ENCODE measurements at regions not wholly inside any gene's neighbourhood (a gene's known extent, or its start where the extent isn't known, plus 50 kb on each side); places are given as distances from the start of the nearest gene placed in this dataset.

DNA sequence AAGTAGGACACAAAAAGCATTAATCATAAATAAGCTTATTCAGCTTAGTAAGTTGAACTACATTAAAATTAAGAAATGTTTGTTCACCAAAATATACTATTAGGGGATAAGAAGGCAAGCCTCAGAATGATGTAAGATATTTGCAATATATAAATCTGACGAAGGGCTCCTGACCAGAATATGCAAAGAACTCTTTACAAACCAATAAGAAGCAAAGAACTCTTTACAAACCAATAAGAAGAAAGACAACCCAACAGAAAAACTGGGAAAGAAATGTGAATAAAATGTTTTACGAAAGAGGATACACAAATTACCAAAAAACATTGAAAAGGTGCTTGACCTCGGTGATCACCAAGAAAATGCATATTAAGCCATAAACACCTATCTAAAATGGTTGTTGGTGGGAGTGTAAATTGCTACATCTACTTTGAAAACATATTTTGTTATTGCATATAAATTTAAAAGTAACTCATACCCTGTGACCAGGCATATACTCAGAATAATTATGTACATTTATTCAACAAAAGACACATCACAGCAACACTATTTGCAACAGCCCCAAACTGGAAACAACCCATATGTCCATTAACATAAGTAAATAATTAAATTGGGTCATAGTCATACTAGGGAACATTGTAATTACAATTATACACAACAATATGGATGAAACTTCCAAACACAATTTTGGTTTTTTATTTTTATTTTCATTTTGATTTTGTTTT is 83.3 kb upstream of the CTBP2 start:
- Histone ChIP-seq H3K27ac (ENCODE audit: low read depth in 2 of 2, low read length in 1 of 2) (no peak overlapping the region), H3K27me3 (ENCODE audit: insufficient read depth) (no peaks in the 10 kb centered on the region), H3K9ac (no peak overlapping the region), H3K4me2 (no peak overlapping the region), H2AFZ (ENCODE audit: low read depth) (no peak overlapping the region), H3K79me2 (ENCODE audit: insufficient read depth) (no peaks in the 10 kb centered on the region), H3K9me2 (no peaks in the 10 kb centered on the region), H3K4me1 (ENCODE audit: control insufficient read depth in 1 of 2, insufficient read depth in 2 of 2, low read depth in 1 of 2, low read length in 1 of 2) (peaks cover 0 to 5% of the 10 kb centered on the region in 2 experiments; a peak in 2 of 4 replicates), H3F3A (replicated peaks; ENCODE audit: insufficient read depth) (peaks cover 6% of the 10 kb centered on the region), H4K20me1 (ENCODE audit: insufficient read depth) (no peaks in the 10 kb centered on the region), H3K9me3 (peaks cover 10% of the 10 kb centered on the region), H3K4me3 (ENCODE audit: low read depth in 2 of 2, low read length in 1 of 2) (no peak overlapping the region), H3K36me3 (replicated peaks in 1 of 2; ENCODE audit: control insufficient read depth in 1 of 2, insufficient read depth in 2 of 2, low read length in 1 of 2) (no peaks in the 10 kb centered on the region)
- DNase-seq, result no peak
- ChIA-PET CTCF (no interaction called here), POLR2A (no interaction called here)
- WGBS (ENCODE audit: low lambda C conversion rate), result 57% methylated on average over 3 of the region's 3 CpGs
- TF ChIP-seq TAF1 (IDR thresholded peaks at IDR 0.05; ENCODE audit: borderline replicate concordance, low read depth, low read length), result no peak
- TF ChIP-seq FOXJ3 (CRISPR knock-in tag; IDR thresholded peaks at IDR 0.05), result no peak
- no peak for TF ChIP-seq NFIC (IDR thresholded peaks at IDR 0.05; ENCODE audit: borderline replicate concordance)
- TF ChIP-seq, protein P1, sequence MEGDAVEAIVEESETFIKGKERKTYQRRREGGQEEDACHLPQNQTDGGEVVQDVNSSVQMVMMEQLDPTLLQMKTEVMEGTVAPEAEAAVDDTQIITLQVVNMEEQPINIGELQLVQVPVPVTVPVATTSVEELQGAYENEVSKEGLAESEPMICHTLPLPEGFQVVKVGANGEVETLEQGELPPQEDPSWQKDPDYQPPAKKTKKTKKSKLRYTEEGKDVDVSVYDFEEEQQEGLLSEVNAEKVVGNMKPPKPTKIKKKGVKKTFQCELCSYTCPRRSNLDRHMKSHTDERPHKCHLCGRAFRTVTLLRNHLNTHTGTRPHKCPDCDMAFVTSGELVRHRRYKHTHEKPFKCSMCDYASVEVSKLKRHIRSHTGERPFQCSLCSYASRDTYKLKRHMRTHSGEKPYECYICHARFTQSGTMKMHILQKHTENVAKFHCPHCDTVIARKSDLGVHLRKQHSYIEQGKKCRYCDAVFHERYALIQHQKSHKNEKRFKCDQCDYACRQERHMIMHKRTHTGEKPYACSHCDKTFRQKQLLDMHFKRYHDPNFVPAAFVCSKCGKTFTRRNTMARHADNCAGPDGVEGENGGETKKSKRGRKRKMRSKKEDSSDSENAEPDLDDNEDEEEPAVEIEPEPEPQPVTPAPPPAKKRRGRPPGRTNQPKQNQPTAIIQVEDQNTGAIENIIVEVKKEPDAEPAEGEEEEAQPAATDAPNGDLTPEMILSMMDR (IDR thresholded peaks at IDR 0.05), result no peak
- TF ChIP-seq SIN3A (IDR thresholded peaks at IDR 0.05; ENCODE audit: borderline replicate concordance, low read depth, low read length), result no peak
- no peak for TF ChIP-seq MXI1 (IDR thresholded peaks at IDR 0.05; ENCODE audit: low read depth, low read length)
- TF ChIP-seq EP300 (IDR thresholded peaks at IDR 0.05; ENCODE audit: borderline replicate concordance in 1 of 2, low read depth in 1 of 2, low read length in 1 of 2), result no peak
- TF ChIP-seq, protein P2, sequence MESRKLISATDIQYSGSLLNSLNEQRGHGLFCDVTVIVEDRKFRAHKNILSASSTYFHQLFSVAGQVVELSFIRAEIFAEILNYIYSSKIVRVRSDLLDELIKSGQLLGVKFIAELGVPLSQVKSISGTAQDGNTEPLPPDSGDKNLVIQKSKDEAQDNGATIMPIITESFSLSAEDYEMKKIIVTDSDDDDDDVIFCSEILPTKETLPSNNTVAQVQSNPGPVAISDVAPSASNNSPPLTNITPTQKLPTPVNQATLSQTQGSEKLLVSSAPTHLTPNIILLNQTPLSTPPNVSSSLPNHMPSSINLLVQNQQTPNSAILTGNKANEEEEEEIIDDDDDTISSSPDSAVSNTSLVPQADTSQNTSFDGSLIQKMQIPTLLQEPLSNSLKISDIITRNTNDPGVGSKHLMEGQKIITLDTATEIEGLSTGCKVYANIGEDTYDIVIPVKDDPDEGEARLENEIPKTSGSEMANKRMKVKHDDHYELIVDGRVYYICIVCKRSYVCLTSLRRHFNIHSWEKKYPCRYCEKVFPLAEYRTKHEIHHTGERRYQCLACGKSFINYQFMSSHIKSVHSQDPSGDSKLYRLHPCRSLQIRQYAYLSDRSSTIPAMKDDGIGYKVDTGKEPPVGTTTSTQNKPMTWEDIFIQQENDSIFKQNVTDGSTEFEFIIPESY (IDR thresholded peaks at IDR 0.05; ENCODE audit: borderline replicate concordance, low read depth), result no peak
- no peak for TF ChIP-seq SMC3 (IDR thresholded peaks at IDR 0.05; ENCODE audit: low read depth, low read length)
- TF ChIP-seq, protein P3, sequence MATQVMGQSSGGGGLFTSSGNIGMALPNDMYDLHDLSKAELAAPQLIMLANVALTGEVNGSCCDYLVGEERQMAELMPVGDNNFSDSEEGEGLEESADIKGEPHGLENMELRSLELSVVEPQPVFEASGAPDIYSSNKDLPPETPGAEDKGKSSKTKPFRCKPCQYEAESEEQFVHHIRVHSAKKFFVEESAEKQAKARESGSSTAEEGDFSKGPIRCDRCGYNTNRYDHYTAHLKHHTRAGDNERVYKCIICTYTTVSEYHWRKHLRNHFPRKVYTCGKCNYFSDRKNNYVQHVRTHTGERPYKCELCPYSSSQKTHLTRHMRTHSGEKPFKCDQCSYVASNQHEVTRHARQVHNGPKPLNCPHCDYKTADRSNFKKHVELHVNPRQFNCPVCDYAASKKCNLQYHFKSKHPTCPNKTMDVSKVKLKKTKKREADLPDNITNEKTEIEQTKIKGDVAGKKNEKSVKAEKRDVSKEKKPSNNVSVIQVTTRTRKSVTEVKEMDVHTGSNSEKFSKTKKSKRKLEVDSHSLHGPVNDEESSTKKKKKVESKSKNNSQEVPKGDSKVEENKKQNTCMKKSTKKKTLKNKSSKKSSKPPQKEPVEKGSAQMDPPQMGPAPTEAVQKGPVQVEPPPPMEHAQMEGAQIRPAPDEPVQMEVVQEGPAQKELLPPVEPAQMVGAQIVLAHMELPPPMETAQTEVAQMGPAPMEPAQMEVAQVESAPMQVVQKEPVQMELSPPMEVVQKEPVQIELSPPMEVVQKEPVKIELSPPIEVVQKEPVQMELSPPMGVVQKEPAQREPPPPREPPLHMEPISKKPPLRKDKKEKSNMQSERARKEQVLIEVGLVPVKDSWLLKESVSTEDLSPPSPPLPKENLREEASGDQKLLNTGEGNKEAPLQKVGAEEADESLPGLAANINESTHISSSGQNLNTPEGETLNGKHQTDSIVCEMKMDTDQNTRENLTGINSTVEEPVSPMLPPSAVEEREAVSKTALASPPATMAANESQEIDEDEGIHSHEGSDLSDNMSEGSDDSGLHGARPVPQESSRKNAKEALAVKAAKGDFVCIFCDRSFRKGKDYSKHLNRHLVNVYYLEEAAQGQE (IDR thresholded peaks at IDR 0.05; ENCODE audit: low read depth, low read length), result no peak

Data from SK-N-SH (cell line).